ENCODE measurements at regions not wholly inside any gene's neighbourhood (a gene's known extent, or its start where the extent isn't known, plus 50 kb on each side); places are given as distances from the start of the nearest gene placed in this dataset.

GRCh38 chr4:159543831-159544230 lies 441.0 kb downstream of the RAPGEF2 start:
- TF ChIP-seq CTCF (IDR thresholded peaks at IDR 0.05) (no peak), ZFX (IDR thresholded peaks at IDR 0.05; ENCODE audit: borderline replicate concordance) (no peak)

Measured in 22Rv1 (cell line).